HEK293T (cell line): ENCODE measurements at regions not wholly inside any gene's neighbourhood (a gene's known extent, or its start where the extent isn't known, plus 50 kb on each side); places are given as distances from the start of the nearest gene placed in this dataset.

Experiments
- ARNT ChIP-seq: fragments of 450-650 bp; IDR thresholded peaks from 2 replicates; pipeline ENCODE4 v1.6.1; 2017; ENCODE audit warnings: mild to moderate bottlenecking
- BHLHE40 ChIP-seq: fragments of 450-650 bp; IDR thresholded peaks from 2 replicates; pipeline ENCODE4 v1.6.1; 2016; ENCODE audit warnings: mild to moderate bottlenecking, moderate library complexity, borderline replicate concordance
- ELF4 ChIP-seq: fragments of 450-650 bp; IDR thresholded peaks from 2 replicates; pipeline ENCODE4 v1.6.1; 2017; ENCODE audit warnings: antibody characterized with exemption
- FOXA1 ChIP-seq: fragments of 450-650 bp; IDR thresholded peaks from 2 replicates; pipeline ENCODE4 v1.6.1; 2016; ENCODE audit warnings: mild to moderate bottlenecking
- FOXK2 ChIP-seq: fragments of 450-650 bp; IDR thresholded peaks from 2 replicates; pipeline ENCODE4 v1.6.1; 2016; ENCODE audit warnings: mild to moderate bottlenecking
- FOXM1 ChIP-seq: fragments of 450-650 bp; IDR thresholded peaks from 2 replicates; pipeline ENCODE4 v1.6.1; 2017; ENCODE audit warnings: mild to moderate bottlenecking, borderline replicate concordance
- HDGF ChIP-seq: fragments of 450-650 bp; IDR thresholded peaks from 2 replicates; pipeline ENCODE4 v1.6.1; 2017; ENCODE audit warnings: antibody characterized with exemption, borderline replicate concordance
- NFRKB ChIP-seq: fragments of 450-650 bp; IDR thresholded peaks from 2 replicates; pipeline ENCODE4 v1.6.1; 2016; ENCODE audit warnings: mild to moderate bottlenecking, moderate library complexity
- SP1 ChIP-seq: fragments of 450-650 bp; IDR thresholded peaks from 2 replicates; pipeline ENCODE4 v1.6.1; 2017
- SUZ12 ChIP-seq: fragments of 450-650 bp; IDR thresholded peaks from 2 replicates; pipeline ENCODE4 v1.6.1; 2016; ENCODE audit warnings: mild to moderate bottlenecking
- ZNF384 ChIP-seq: fragments of 450-650 bp; IDR thresholded peaks from 2 replicates; pipeline ENCODE4 v1.6.1; 2016

DNA sequence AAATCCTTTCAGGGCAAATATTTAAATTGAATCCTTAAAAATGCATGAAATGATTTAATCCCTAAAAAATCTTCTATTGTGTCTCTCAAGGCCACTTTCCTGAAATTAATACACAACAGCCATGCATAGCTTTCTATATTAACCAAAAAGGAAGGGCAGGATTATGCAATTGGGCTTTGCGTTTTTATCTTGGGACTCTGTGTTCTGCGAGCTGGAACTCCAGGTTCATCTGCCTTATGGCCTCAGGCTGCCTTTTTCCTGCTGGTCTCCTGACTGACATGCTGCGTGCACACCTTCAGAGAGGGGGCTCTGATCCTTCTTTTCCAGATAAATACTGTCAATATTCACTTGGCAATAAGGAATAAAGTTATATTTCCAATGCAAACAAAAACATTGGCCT, 141.7 kb upstream of the GRIA4 start:
- TF ChIP-seq ZNF384 (no peak), ARNT (no peak), FOXA1 (no peak), NFRKB (no peak), SP1 (no peak), FOXM1 (no peak), ELF4 (no peak), BHLHE40 (no peak), FOXK2 (no peak), SUZ12 (no peak), HDGF (no peak)
